Amniotic epithelial cell (primary cell): ENCODE measurements at regions not wholly inside any gene's neighbourhood (a gene's known extent, or its start where the extent isn't known, plus 50 kb on each side); places are given as distances from the start of the nearest gene placed in this dataset.

Experiments
- DNase-seq: peaks from one replicate; pipeline ENCODE4 v3.0.0-alpha.2; 2010; ENCODE audit warnings: low read depth

DNA sequence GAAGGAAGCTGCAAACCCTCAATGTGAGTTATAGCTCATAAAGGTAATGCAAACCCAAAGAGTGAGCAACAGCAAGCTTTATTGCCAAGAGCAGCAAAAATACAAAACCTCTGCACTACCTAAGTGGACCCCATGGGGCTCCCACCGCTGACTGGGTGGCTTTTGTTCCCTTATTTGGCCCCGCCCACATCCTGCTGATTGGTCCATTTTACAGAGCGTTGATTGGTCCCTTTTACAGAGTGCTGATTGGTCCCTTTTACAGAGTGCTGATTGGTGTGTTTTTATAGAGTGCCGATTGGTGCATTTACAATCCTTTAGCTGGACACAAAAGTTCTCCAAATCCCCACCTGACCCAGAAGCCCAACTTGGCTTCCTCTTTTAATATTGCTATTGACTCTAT is 154.5 kb upstream of the NSMCE3 start:
- no peak for DNase-seq

DNA sequence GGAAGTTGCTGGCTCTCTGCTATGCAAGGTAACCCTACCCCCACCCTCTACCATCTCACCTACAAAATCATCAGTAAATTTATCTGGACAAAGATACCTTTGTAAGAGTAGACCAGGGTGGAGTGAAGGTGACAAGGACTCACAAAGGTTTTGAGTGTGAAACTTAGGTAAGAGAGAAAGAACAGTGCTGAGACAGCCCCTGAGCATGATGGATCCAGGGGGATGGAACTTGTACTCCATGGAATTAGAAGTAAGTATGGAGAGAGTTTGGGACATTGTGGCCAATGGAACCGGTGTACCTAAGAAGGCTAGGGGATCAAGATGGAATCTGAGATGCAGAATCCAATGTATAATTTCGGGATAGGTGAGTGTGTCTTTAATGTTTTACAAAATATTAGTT is 153.0 kb upstream of the NSMCE3 start:
- no peak for DNase-seq

DNA sequence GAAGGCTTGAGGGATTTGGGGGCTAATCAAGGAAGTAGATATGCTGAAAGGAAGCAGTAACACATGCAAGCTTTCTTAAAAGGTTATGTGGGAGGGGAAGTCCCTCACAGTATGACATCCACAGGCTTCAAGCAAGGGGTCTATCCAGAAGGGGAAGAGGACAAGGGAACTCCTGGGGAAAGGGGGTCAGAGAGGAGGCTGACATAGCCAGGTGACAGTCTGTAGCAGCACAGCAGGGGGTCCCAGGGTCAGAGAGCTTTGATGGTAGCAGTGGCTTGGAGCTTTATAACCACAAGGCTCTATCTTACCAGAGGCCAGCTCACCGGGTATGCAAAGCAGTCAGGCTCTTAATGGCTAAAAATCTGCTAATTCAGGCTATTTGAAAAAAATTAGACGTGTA is 150.6 kb upstream of the NSMCE3 start:
- DNase-seq: no peak

DNA sequence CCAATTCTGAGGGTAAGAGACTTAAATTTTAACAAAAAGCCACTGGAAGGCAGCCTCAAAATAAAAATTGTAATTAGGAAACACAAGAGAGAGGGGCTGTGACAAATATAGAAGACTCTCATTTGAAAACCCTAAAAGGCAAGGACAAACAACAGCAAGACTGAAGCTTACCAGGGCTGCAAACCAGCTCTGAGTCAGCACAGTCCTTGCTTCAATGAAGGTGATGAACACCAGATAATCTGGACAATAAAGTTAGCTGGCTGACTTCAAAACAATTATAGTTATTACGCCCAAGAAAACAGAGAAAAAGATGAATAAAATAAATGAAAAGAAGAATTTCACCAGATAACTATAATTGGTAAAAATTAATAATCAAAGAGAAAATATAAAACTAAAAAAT is 149.3 kb upstream of the NSMCE3 start:
- no peak for DNase-seq

DNA sequence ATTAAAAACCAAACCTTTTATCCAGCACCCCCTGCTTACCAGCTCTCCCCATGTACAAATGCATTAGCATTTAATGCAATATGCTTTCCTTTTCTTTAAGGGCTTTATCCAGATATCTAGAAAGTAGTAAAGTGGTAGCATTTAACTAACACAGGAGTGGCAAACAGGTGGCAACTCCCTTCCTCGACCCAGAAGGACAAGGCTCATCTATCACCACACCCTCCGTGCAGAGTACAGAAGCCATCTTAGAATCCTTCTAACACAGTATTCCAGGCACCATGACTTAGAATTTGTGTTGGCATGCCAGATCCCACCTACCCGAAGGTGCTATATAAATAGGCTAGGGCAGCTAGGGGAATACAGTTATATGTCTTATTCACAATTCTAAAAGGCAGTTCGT is 148.6 kb upstream of the NSMCE3 start:
- no peak for DNase-seq

DNA sequence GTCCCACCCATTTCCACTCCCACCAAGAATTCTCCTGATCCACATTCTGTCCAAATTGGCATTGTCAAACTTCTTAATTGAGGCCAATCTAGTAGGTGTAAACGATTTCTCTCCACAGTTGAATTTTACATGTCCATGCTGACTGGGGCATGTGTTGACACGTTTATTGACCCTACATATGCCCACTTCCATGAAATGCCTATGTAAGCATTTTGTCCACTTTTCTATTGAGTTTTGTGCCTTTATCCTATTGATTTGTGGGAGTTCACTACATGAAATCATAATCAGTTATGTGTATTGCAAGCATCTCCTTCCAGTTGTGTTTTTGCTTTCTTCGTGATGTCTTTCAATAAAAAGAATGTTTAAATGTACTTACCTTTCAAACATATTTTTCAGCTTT is 141.7 kb upstream of the NSMCE3 start:
- no peak for DNase-seq

DNA sequence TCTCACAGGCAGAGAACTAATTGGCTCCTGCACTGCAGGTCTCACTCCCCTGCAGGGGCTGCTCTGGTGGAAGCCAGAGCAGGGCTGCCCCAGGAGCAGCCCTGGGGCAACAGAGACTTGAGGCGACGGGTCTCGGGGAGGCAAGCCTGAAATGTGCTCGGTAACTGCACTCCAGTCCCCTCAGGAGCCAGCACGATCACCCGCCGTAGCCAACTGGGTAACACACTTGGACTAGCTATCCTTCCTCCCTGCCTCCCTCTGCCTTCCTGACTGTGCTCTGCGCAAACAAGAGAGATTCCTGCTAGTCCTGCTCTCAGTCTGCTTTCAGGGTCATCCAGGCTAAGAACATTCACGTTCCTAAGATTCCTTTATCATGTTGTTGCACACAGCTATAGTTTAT is 140.7 kb upstream of the NSMCE3 start:
- DNase-seq: no peak

DNA sequence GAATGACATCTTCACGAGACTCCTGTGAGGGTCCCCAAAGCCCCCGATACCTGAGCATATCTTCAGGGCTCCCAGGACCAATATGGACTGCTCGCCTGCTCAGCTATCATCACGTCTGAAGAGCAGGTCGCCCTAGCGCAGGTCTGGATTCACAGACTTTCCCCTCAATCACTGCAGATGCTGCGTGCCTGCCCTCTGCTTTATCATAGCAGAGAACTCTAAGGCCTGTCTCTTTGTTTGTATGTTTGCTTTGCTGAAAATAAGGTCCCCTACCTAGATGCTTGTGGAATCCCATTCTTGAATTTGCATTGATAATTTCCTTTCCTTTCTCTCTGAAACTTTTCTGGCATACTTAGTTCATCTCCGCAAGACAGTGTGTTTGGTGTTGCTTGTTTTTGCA is 140.3 kb upstream of the NSMCE3 start:
- DNase-seq: no peak

DNA sequence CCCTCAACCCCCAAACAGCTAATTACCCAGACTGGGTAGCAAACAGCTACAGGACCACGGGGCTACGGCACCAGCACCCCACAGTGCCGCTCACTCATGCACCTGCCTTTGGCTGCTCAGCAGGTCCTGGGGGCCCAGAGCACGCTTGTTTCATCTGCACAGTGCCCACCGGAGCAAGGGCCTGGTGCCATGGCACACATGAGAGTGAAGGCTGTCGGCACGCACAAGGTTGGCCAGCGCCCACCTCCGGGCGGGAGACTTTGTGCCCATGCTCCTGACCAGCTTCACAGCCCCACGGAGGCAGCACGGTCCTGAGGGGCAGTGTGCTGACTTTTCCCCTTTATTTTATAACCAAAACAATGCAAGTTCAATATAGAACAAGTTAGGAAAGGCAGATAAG is 135.9 kb upstream of the NSMCE3 start:
- DNase-seq: no peak

DNA sequence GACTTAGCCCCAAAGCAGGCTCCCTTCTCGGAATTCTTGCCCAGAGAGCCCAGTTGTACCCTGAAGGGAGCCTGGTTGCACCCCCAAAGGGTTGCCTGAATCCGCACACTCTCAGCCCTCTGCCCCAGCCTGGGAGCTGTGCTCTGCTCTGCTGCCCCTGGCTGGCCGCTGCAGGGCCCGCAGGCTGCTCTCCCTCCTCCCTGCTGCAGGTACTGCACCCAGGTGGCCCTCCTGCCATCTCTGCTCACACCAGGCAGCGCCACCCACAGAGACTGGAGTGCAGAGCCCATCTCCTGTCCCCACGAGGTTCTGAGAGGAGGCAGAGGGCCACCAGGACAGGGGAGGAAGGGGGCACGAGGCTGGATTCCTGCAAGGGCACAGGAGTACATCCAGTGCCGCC is 134.2 kb upstream of the NSMCE3 start:
- DNase-seq: no peak

DNA sequence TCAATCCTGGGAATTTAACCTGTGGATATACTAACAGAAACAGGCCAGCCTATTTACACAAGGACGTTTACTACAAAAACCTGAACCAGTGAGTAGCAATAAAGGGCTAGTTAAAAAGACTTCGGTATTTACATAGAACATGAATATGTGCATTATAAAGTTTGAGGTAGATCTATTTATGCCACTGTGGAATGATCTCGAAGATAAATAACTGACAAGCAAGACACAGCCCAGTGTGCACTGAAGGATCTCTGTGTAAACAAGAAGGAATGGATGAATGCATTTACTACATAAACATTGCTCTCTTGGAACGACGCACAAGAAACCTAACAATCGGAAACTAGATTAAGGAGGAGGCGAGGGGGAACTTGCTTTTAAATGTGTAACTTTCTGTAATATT is 132.0 kb upstream of the NSMCE3 start:
- DNase-seq: no peak

DNA sequence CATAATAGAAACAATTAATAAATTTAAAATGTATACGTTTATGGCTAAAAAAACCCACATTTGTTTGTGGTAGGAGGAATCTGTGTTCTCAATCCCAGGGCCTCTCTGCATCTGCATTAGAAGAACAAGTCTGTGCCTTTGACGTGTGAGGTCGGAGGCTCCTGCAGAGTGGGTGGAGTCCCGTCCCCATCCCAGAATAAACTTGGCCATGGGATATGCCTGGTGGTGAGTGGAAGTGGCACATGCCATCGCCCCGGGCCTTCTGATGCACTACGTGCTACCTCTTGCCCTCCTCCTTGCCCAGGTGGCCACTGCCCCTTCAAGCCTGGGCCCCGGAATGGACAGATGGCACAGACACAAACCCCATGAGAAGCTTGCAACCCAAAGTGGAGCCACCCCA is 131.1 kb upstream of the NSMCE3 start:
- no peak for DNase-seq

DNA sequence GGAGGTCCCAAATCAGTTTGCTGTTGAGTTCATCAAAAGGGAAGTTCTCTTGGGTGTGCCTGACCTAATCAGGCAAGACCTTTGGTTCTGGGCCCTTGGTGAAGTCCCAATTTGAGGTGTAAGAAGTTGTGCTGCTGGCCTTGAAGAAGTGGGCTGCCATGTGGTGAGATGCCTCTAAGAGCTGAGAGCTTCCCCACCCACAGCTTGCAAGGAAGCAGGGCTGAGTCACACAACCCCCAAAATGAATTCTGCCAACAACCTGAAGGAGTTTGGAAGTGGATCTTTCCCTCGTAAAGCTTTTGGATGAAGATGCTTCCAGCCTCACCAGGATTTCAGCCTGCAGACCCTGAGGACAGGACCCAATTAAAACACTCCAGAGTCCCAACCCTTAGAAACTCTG is 129.3 kb upstream of the NSMCE3 start:
- DNase-seq: no peak

DNA sequence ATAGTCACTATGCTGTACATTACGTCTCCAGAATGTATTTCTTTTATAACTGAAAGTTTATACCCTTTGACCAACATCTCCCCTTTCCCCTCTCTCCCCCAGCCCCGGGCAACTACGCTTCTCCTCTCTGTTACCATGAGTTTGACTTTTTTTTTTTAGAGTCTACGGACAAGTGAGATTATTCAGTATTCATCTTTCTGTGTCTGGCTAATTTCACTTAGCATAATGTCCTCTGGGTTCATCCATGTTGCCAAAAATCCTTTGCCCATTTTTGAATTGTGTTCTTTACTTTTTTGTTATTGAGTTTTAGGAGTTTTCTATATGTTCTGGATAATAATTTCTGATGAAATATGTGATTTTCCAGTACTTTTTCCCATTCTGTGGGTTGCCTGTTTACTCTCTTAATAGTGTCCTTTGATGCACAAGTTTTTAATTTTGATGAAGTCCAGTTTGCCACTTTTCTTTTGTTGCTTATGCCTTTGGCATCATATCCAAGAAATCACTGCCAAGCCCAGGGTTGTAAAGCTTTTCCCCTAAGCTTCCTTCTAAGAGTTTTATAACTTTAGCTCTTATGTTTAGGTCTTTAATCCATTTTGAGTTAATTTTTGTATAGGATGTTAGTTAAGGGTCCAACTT is 126.7 kb upstream of the NSMCE3 start:
- DNase-seq: no peak

DNA sequence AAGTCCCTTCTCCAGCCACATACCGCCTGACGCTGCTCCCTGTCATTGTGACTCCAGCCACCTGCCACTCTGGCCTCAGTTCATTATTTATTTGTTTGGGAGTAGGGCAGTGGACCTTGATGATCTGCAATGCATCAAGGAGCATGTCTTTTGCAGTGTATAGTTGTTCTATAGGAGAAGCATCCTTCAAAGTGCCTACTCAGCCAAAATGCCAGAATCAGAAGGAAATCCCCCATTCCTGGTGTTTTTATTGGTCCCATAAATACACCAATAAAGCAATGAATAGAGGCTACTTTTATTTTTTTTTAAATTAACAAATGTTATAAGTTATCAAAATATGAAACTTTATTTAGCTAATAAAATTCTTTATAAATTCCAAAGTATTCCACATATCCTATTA is 123.8 kb upstream of the NSMCE3 start:
- DNase-seq: no peak

DNA sequence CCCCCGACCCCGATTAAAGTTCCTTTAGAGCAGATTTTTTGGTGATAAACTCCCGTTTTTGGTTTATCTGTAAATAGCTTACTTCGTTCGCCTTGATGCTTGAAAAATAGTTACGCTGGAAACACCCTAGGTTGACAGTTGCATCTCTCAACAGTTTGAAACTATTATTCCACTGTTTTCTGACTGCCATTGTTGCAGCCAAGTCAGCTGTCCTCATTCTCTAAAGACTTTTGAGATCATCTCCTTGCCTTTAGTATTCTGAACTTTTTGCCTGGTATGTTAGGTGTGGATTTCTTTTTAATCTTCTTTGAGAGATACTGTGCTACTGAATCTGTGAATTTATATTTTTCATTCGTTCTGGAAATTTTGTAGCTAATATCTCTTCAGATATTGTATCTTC is 122.7 kb upstream of the NSMCE3 start:
- no peak for DNase-seq

DNA sequence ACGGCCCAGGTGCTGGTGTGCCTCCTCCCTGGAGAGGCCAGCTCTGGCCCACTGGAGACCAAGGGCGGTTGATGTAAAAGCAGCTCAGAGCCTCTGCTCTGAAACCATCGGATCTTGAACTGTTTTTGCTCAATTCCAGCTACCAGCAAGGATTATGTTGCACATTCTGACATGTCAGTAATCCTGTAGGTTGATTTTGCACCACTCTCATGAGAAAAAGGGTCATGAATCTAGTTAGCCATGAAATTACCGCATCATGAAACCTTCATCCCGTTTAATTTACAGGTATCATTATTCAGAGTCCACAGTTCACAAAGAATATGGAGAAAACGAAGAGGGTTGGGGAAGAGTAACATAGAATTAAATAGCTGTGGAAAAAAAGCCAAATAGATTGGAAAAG is 120.4 kb upstream of the NSMCE3 start:
- DNase-seq: no peak

DNA sequence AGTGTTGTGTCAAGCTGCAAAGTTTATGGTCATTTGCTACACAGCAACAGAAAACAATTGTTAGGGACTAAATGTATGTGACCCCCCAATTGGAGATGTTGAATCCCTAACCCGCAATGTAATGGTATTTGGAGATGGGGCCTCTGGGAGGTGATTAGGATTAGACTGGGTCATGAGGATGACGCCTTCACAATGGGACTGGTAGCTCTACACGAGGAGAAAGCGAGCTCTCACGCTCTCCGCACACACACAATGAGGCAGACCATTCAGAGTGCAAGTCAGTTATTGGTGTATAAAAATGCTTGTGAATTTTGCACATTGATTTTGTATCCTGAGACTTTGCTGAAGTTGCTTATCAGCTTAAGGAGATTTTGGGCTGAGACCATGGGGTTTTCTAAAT is 116.9 kb upstream of the NSMCE3 start:
- no peak for DNase-seq

DNA sequence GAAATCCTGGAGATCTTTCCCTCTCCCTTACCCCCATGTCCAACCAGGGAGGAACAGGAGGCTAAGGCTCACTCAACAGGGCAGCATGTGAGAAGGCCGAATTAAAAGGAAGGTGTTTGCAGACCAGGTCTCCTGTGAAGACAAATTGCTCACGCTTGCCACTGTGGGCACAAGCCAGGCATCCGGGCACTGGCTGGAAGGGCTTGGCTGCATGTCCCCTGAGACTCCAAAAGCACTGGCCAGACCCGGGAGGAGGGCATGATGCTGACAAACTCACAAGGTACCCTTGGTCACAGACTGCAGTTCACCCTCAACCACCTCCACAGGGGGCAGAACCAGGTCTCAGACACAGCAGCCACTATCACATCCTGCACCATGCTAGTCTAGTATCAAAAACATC is 113.7 kb upstream of the NSMCE3 start:
- DNase-seq: no peak

DNA sequence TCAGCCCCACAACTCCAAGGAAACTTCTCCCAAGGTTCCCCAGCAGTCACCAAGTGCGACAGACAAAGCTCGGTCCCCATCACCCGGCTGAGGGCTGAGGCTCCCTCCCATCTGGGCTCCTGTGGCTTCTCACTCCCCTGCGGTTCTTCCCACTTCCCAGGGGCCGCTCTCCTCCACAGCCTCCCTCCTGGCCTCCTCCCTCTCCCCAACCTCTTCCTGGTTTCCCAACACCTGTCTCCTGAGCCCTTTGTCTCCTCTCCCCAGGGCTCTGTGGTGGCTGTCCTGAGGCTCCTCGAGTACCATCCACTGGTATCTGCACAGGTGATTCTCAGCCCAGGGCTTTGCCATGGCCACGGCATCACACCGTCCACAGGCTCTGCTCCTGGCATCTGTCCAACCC is 113.2 kb upstream of the NSMCE3 start:
- no peak for DNase-seq

DNA sequence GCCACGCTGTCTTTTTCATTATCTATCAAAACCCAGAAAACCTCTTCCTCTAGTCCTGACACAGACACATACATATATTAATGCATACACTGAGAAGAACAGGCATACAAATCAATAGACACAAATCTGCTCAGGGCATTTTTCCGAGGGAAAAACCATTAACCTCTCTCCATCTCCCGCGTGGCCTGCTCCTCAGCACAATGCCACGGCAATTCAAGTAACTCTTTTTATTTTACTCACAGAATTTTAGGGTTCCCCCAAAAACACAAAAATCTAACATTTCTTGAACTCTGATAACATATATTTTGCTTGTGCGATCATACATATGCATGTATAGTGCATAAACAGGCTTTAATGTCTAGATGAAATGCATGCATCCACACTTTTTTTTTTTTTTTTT is 110.8 kb upstream of the NSMCE3 start:
- DNase-seq: no peak

DNA sequence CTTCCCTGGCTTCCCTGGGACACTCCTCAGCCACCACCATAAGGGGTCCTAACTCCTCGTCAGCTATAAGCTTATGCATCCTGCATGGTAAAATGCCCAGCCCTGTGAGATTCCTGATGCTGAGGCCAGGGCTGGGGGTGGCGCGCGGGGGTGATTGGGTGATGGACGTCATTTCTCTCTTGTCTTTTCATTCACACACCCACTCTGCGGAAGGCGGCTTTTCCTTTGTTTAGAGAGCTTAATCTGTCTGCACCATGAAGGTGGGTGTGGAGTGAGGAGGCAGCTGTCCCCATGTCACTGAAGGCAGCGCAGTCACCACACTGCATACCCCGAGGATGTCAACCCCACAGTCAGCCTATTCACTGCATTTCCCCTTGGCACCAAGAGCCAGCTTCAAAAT is 110.0 kb upstream of the NSMCE3 start:
- DNase-seq: no peak

DNA sequence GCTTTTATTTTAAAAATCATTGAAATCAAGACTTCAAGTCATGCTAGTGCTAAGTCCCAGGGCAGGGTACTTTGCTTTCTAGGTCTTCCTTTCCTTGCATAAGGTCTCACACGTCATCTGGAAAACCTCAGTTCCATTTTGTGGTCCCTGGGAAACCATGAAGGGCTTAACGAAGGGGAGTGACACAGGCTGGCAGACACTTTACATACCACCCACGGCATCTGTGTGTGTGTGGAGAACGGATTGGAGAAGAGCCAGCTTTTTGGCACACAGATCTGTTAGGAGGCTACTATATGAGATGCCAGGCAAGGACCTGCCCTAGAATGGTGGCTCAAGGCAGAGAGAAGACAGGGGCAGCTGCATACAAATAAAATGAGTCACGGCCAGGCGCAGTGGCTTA is 107.5 kb upstream of the NSMCE3 start:
- no peak for DNase-seq

DNA sequence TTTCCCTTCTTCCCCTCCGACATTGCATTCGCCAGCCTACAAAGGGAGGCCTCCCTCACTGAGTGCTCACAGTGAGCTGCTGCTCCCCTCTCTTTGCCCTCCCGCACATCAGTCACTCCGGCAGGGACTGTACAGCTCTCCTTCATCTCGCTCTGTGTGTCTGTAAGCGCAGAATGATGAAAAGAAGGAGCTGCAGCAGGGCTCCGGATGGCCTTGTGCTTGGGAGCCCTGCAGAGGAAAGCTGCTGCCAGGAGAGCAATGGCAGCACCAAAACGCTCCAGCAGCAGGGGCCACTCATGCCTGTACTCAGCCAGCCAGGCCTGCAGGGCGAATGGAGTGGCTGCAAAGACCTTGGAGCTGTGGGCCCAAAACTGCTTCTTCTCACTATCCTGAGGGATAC is 107.0 kb upstream of the NSMCE3 start:
- DNase-seq: no peak

DNA sequence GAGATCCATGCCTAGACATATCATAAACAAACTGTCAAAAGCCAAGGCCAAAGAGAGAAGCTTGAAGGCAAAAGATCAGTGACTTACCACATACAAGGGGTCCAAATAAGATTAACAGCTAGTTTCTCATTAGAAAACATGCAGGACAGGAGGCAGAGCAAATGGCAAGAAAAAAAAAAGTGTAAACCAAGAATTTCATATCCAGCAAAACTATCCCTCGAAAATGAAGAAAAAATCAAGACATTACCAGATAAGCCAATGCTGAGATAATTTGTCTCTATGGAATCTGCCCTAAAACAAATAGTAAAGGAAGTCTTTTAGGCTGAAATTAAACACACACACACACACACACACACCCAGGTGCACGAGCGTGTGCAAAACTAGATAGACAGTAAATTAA is 99.6 kb upstream of the NSMCE3 start:
- DNase-seq: no peak
